ENCODE measurements at regions not wholly inside any gene's neighbourhood (a gene's known extent, or its start where the extent isn't known, plus 50 kb on each side); places are given as distances from the start of the nearest gene placed in this dataset.

DNA sequence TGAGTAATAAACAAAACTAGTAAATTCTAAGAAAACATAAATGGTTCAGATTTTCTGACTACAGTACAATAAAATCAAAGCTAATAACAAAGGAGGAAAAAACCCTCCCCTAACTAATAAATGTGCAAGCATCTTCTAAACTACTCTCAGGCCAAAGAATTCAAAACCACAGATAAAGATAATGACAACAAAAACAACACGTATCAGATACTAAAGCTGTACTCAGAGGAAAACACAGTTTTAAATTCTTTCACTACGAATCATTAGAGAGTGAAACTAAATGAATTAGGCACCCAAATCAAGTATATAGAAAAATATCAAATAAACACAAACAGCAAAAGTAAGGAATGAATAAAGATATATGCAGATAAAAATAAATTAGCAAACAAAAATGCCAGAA is 200.9 kb downstream of the TEX36 start:
- no peak for TF ChIP-seq EP300 (IDR thresholded peaks at IDR 0.05; ENCODE audit: low read depth)
- TF ChIP-seq, protein P1, sequence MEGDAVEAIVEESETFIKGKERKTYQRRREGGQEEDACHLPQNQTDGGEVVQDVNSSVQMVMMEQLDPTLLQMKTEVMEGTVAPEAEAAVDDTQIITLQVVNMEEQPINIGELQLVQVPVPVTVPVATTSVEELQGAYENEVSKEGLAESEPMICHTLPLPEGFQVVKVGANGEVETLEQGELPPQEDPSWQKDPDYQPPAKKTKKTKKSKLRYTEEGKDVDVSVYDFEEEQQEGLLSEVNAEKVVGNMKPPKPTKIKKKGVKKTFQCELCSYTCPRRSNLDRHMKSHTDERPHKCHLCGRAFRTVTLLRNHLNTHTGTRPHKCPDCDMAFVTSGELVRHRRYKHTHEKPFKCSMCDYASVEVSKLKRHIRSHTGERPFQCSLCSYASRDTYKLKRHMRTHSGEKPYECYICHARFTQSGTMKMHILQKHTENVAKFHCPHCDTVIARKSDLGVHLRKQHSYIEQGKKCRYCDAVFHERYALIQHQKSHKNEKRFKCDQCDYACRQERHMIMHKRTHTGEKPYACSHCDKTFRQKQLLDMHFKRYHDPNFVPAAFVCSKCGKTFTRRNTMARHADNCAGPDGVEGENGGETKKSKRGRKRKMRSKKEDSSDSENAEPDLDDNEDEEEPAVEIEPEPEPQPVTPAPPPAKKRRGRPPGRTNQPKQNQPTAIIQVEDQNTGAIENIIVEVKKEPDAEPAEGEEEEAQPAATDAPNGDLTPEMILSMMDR (IDR thresholded peaks at IDR 0.05), result no peak
- TF ChIP-seq POLR2A (IDR thresholded peaks at IDR 0.05), result no peak
